SK-MEL-5 (cell line): ENCODE measurements at regions not wholly inside any gene's neighbourhood (a gene's known extent, or its start where the extent isn't known, plus 50 kb on each side); places are given as distances from the start of the nearest gene placed in this dataset.
"Not testable (repeated sequence)": the region's sequence is repeated elsewhere in the genome, so short reads cannot be mapped to it uniquely, and the experiment has no call there.

Source experiments
- DNase-seq: peaks from one replicate; pipeline ENCODE4 v3.0.0-alpha.2; 2016; ENCODE audit warnings: low read depth, low spot score
- in situ Hi-C: cut with HindIII; loops from 2 replicates; pipeline ENCODE4 v1.10.0; 2016; ENCODE audit warnings: low sequenced_read_pairs, high pct_unique_total_duplicates, low pct_unique_long_range_greater_than_20kb

GRCh38 chr12:91732086-91732485 lies 413.6 kb downstream of the BTG1 start:
- in situ Hi-C loops = no loop called here
- no peak for DNase-seq

DNA sequence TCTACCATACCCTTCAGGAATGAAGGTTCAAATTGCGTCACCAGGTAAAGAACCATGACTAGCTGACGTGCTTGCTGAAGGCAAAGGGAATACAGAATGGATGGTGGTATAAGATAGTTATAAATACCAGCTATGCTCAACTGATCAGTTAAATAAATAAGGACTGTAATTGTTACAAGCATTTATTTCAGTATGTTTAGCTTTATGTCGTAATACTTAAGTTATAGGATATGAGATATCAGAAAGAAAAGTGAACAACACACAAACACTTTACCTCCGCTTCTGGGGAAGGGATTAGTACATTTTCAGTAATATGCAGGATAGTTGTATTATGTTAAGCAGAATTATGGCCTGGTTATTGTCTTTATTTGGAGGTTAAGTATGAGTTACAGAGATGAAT lies 416.1 kb downstream of the BTG1 start:
- no peak for DNase-seq
- in situ Hi-C loops = no loop called here

GRCh38 chr12:91723191-91723590 lies 422.5 kb downstream of the BTG1 start:
- no peak for DNase-seq
- in situ Hi-C loops = no loop called here

GRCh38 chr12:91722072-91722471 lies 423.6 kb downstream of the BTG1 start:
- in situ Hi-C loops = no loop called here
- no peak for DNase-seq

- no peak for DNase-seq
- in situ Hi-C loops = no loop called here
Measured at GRCh38 chr12:91721023-91721422, 424.6 kb downstream of the BTG1 start.

GRCh38 chr12:91718326-91718725 lies 427.3 kb downstream of the BTG1 start:
- DNase-seq = no peak
- in situ Hi-C loops = no loop called here

DNA sequence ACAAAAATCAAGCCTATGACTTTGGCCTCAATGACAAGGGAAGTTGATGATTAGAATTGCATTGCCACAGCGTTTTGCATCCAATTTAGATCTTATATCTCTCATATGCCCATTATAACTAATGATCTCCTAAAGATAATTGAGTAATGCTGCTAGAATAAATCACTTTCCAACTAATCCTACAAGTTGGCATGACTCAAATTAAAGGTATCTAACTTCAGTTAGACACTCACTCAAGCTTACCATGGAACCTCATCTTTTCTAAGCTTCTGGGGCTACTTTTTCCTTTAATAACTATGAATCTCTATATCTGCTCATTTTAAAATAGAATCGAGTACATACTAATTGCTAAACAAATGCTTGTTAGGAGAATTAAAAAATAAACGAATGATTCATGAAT lies 427.8 kb downstream of the BTG1 start:
- DNase-seq = no peak
- in situ Hi-C loops = no loop called here

- in situ Hi-C loops, DNase-seq: not testable (repeated sequence)
Measured at GRCh38 chr12:91711925-91712324, 433.7 kb downstream of the BTG1 start.

GRCh38 chr12:91706466-91706865 lies 439.2 kb downstream of the BTG1 start:
- DNase-seq = no peak
- in situ Hi-C loops = no loop called here

DNA sequence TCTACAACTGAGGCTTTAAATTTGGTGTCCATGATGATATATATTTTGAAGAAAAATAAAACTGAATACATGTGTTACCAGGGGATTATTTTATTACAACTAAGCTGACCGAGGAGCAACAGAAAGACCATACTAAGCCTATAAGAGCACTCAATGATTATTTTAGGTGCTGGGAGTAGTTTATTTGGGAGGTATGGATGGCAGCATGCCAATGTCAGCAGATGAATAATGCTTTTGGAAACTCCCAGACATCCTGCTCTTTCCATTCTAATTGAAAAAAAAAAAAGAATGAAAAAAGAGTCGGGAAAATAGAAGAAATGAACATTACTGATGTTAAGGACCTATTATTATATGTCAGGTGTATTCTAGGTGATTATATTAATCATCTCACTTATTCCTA lies 441.2 kb downstream of the BTG1 start:
- in situ Hi-C loops = no loop called here
- DNase-seq = no peak

- no peak for DNase-seq
- in situ Hi-C loops = no loop called here
Measured at GRCh38 chr12:91703491-91704283, 442.0 kb downstream of the BTG1 start.

DNA sequence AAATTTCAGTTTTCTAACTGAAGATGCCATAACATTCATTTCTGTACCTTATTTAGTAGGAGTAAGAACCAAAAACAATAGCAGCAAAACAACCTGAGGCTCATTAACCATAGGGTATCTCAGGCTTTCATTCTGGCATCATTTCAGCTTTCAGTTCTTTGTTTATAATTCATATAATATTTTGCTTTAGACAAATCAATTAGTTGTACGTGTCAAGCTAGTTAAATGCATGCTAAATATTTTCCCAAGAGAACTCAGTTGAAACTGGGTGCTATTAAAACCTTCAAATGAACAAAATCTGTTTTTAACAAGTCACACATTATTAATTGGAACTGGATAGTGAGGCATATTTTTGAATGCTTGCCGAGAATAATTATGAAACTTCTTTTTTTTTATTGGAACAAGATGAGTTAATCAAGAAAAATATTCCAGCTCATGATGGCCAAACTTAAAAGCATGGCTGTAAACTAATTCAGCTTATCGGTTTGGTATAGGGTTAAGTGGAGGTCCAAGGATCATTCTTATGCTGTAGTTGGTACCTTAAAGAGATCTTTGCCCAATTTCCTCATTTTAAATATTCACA lies 442.7 kb downstream of the BTG1 start:
- in situ Hi-C loops = no loop called here
- DNase-seq = no peak

- DNase-seq = peak; percentile 43
- in situ Hi-C loops = no loop called here
Measured at GRCh38 chr12:91695964-91696363, 449.7 kb downstream of the BTG1 start.

- in situ Hi-C loops = not testable (repeated sequence)
Measured at GRCh38 chr12:91695406-91695805, 450.2 kb downstream of the BTG1 start.

GRCh38 chr12:91690531-91690930 lies 455.1 kb downstream of the BTG1 start:
- in situ Hi-C loops = no loop called here
- DNase-seq = no peak

More at GRCh38 chr12:91695406-91695805, 450.2 kb downstream of the BTG1 start:
- not testable (repeated sequence) for DNase-seq

DNA sequence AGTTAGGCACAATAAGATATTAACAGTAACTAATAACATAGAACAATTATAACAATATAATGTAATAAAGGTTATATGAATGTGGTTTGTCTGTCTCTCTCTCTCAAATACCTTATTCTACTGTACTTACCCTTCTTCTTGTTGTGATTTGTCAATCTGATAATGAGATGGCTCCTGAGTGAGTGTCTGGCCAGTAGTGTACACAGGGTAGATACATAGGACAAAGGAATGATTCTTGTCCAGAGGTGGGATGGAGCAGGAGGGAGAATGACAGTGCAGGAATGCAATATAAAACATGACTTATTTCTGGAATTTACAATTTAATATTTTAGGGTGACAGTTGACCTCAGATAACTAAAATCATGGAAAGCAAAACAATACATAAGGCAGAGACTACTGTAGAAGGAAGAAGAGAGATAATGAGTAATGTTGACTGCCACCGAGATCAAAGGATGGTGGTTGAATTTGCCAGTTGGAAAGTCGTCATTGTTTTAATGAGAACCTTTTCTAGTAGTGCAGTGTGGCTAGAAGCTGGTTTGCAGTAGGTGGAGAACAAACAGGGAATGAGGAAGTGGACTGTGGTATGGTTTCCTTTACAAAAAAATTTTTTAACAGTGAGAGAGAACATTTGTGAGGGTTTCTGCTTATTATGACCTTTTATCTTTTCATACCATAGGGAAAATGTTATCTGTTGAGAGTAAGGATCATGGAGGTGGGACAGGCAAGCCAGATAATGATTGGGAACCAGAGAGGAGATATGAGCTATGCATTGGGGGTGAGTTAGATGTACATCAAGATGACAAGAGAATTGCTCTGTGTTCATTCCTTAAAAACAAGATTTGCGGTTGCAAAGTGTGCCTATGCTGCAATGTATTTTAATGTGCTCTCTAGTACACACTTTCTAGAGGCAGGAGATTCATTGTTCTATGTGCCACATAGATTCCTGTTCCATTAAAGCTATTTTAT lies 458.3 kb downstream of the BTG1 start:
- peak; percentile 10 for DNase-seq
- in situ Hi-C loops = no loop called here

GRCh38 chr12:91685917-91686316 lies 459.7 kb downstream of the BTG1 start:
- DNase-seq = no peak
- in situ Hi-C loops = no loop called here

- in situ Hi-C loops = no loop called here
- DNase-seq = no peak
Measured at GRCh38 chr12:91681751-91682150, 463.9 kb downstream of the BTG1 start.
